GM12864 (cell line): ENCODE measurements at regions not wholly inside any gene's neighbourhood (a gene's known extent, or its start where the extent isn't known, plus 50 kb on each side); places are given as distances from the start of the nearest gene placed in this dataset.

Source experiments
- DNase-seq: peaks from one replicate; pipeline ENCODE4 v3.0.0-alpha.2; 2011; ENCODE audit warnings: low read depth
- H3K4me3 ChIP-seq: 2 replicates; pipeline ENCODE4 v1.5.1; 2011; ENCODE audit warnings: mild to moderate bottlenecking, low read depth, low read length, control low read depth
- TF ChIP-seq, protein P1 (sequence below): IDR thresholded peaks from 2 replicates; pipeline ENCODE4 v1.5.1; 2011; ENCODE audit warnings: low read depth, mild to moderate bottlenecking, moderate library complexity, low read length, control low read depth, inconsistent platforms; ENCODE audit errors: missing control alignments

DNA sequence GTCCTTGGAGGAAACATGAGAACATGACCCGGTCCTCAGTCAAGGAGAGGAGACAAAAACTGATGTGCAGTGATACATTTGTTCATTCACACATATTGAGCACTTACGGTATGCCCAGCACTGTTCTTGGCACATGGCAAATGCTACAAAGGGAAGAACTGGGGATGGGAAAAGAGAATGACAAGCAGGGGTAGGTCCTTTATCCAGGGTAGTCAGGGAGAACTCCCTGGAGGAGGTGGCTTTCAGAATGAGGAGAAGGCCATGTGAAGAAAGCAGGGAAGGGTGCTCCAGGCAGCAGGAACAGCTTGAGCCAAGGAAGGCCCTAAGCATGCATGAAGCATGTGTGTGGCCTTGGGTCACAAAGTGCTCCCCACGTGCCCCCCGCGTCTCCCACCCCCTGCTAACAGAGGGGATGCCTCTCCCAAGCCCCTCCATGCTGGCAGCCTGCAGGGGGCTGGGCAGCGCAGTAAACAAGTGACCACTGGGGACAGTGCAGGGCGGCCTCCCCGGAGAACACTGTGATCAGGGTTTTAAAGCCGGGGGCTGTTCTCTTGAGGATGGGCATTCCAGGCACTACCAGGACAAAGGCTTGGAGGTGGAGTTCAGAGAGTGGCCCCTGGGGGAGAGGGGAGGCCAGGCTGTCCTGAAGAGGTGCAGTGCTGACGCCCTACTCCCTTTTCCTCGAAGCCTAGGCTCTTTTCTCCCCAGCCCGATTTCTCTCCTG, 71.0 kb downstream of the PHETA1 start:
- no peak overlapping the region for H3K4me3 ChIP-seq
- TF ChIP-seq, protein P1, sequence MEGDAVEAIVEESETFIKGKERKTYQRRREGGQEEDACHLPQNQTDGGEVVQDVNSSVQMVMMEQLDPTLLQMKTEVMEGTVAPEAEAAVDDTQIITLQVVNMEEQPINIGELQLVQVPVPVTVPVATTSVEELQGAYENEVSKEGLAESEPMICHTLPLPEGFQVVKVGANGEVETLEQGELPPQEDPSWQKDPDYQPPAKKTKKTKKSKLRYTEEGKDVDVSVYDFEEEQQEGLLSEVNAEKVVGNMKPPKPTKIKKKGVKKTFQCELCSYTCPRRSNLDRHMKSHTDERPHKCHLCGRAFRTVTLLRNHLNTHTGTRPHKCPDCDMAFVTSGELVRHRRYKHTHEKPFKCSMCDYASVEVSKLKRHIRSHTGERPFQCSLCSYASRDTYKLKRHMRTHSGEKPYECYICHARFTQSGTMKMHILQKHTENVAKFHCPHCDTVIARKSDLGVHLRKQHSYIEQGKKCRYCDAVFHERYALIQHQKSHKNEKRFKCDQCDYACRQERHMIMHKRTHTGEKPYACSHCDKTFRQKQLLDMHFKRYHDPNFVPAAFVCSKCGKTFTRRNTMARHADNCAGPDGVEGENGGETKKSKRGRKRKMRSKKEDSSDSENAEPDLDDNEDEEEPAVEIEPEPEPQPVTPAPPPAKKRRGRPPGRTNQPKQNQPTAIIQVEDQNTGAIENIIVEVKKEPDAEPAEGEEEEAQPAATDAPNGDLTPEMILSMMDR = no peak
- no peak for DNase-seq

DNA sequence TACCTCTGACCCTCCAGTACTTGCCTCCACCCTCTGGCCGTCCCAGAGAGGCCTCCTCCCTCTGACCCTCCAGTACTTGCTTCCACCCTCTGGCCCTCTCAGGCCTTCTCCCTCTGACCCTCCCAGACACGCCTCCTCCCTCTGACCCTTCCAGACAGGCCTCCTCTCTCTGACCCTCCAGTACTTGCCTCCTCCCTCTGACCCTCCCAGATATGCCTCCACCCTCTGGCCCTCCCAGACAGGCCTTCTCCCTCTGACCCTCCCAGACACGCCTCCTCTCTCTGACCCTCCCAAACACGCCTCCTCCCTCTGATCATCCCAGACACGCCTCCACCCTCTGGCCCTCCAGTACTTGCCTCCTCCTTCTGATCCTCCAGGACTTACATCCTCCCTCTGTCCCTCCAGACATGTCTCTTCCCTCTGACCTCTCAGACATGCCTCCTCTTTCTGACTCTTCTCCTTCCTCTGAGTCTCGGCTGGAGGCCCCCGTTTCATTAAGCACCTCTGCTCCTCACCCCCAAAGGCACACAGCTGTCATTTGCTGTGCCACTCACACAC, 71.9 kb downstream of the PHETA1 start:
- no peak overlapping the region for H3K4me3 ChIP-seq
- TF ChIP-seq, protein P1 = no peak
- DNase-seq = no peak

DNA sequence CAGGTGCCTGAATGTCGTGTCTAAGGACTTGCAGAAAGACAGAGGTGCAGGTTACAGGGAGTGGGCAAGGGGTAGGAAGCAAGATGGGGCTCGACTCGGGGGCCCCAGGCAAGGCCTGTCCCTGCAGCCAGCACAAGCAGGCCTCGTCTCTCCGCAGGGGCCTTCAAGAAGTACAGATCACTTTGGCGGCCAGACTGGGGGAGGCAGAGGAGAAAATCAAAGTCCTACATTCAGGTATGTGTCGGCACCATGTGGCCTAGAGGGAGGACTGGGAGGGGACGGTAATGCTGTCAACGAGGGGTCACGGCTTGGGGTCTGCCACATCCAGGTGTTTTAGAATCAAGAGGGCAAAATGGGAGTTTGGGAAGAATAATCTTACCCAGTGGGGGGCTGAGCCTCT, 73.7 kb downstream of the PHETA1 start:
- TF ChIP-seq, protein P1 = no peak
- no peak for DNase-seq
- H3K4me3 ChIP-seq = no peak overlapping the region

DNA sequence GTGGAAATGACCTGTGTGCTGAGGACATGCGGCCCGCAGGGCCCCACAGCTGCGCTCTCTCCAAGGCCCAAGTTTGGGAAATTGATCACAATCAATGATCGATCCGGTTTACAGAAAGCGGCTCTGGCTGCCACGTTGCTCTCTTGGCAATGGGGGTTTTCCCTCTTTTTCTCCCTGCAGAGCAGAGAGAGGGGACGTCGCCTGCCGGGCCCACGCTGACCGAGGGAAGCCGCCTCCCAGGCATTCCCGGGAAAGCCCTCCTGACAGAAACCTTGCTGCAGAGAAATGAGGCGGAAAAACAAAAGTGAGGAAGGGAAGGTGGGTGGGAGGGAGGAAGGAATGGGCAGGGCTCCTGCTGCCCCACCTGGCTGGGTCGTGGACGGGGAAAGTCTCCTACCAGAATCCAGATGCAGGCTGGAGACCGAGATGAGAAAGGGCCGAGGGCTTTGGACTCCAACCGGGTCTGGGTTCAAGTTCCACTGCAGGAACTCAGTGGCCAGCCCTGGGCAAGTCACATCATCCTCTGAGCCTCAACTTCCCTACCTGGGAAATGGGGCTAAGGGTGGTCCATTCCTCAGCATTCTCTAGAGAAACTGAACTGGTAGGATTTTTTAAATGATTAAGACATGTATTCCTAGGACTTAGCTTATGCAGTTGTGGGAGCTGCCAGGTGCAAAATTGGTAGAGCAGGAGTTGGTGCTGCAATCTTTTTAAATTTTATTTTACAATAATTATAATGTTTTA, 75.5 kb downstream of the PHETA1 start:
- no peak overlapping the region for H3K4me3 ChIP-seq
- TF ChIP-seq, protein P1 = no peak
- DNase-seq = no peak

DNA sequence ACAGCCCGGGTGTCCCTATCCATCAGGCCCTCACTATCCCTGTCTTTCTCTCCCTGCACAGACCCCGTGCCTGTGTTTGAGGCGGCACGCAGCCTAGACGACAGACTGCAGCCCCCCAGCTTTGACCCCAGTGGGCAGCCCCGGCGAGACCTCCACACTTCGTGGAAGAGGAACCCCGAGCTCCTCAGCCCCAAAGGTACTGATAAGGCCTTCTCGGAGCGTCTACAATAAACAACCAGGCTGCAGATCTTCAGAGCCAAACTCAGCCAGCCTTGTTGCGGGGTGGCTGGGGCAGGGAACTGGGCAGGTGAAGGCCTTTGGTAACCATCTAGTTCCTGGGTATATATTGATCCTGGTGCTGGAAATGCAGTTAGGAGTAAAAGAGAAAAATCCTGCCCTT, 77.5 kb downstream of the PHETA1 start:
- TF ChIP-seq, protein P1 = no peak

DNA sequence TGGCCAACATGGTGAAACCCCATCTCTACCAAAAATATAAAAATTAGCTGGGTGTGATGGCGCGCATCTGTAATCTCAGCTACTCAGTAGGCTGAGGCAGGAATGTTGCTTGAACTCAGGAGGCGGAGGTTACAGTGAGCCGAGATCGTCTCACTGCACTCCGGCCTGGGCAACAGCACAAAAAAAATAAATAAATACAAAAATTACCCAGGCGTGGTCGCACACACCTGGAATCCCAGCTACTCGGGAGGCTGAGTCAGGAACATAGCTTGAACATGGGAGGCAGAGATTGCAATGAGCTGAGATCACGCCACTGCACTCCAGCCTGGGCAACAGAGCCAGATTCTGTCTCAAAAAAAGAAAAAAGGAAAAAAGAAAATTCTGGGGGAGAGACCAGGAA, 80.1 kb downstream of the PHETA1 start:
- no peak overlapping the region for H3K4me3 ChIP-seq
- no peak for DNase-seq
- TF ChIP-seq, protein P1 = no peak

More for the DNA sequence above, 77.5 kb downstream of the PHETA1 start:
- H3K4me3 ChIP-seq = no peak overlapping the region
- no peak for DNase-seq
